ENCODE measurements at regions not wholly inside any gene's neighbourhood (a gene's known extent, or its start where the extent isn't known, plus 50 kb on each side); places are given as distances from the start of the nearest gene placed in this dataset.

GRCh38 chr6:103154779-103155572, 1704.7 kb downstream of the HACE1 start:
- H3K4me3 Mint-ChIP-seq (ENCODE audit: unreplicated experiment): no peak overlapping the region
- TF ChIP-seq, protein P1, sequence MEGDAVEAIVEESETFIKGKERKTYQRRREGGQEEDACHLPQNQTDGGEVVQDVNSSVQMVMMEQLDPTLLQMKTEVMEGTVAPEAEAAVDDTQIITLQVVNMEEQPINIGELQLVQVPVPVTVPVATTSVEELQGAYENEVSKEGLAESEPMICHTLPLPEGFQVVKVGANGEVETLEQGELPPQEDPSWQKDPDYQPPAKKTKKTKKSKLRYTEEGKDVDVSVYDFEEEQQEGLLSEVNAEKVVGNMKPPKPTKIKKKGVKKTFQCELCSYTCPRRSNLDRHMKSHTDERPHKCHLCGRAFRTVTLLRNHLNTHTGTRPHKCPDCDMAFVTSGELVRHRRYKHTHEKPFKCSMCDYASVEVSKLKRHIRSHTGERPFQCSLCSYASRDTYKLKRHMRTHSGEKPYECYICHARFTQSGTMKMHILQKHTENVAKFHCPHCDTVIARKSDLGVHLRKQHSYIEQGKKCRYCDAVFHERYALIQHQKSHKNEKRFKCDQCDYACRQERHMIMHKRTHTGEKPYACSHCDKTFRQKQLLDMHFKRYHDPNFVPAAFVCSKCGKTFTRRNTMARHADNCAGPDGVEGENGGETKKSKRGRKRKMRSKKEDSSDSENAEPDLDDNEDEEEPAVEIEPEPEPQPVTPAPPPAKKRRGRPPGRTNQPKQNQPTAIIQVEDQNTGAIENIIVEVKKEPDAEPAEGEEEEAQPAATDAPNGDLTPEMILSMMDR (IDR thresholded peaks at IDR 0.05; ENCODE audit: partially characterized antibody, unreplicated experiment): no peak
- H3K9me3 Mint-ChIP-seq (ENCODE audit: unreplicated experiment): no peaks in the 10 kb centered on the region
- no peak for DNase-seq
- H3K27me3 Mint-ChIP-seq (ENCODE audit: unreplicated experiment): peaks cover 3% of the 10 kb centered on the region
- no peaks in the 10 kb centered on the region for H3K36me3 Mint-ChIP-seq (ENCODE audit: unreplicated experiment)
- no peak overlapping the region for H3K27ac Mint-ChIP-seq (ENCODE audit: unreplicated experiment)
- H3K4me1 Mint-ChIP-seq (ENCODE audit: low read depth, unreplicated experiment): peaks cover 2% of the 10 kb centered on the region

- Mint-ChIP-seq H3K27me3 (ENCODE audit: unreplicated experiment) (peaks cover 3% of the 10 kb centered on the region), H3K4me3 (ENCODE audit: unreplicated experiment) (no peak overlapping the region), H3K27ac (ENCODE audit: unreplicated experiment) (no peak overlapping the region), H3K9me3 (ENCODE audit: unreplicated experiment) (no peaks in the 10 kb centered on the region), H3K4me1 (ENCODE audit: low read depth, unreplicated experiment) (peaks cover 2% of the 10 kb centered on the region), H3K36me3 (ENCODE audit: unreplicated experiment) (no peaks in the 10 kb centered on the region)
- DNase-seq: no peak
- TF ChIP-seq, protein P1 (IDR thresholded peaks at IDR 0.05; ENCODE audit: partially characterized antibody, unreplicated experiment): no peak
Observed at GRCh38 chr6:103153016-103153415, 1706.7 kb downstream of the HACE1 start.

DNA sequence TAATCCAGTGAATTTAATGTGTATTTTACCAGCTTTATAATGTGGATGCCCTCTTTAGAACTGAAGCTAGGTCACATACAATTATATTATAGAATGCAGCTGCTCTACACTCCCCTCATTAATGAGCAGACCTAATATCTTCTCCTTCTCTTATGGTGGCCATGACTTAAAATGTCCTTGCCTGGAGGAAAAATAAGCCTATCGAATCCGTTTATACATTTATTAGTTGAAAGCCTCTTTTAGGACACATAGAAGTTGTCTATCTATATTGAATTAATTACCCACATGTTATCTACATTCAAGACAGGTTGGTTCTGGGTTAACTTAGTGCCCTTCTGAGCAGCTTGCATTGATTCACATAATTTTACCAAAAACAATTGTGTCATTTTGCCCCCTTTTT, 1716.8 kb downstream of the HACE1 start:
- Mint-ChIP-seq H3K27ac (ENCODE audit: unreplicated experiment) (no peak overlapping the region), H3K27me3 (ENCODE audit: unreplicated experiment) (no peaks in the 10 kb centered on the region), H3K4me1 (ENCODE audit: low read depth, unreplicated experiment) (no peaks in the 10 kb centered on the region), H3K36me3 (ENCODE audit: unreplicated experiment) (no peaks in the 10 kb centered on the region), H3K4me3 (ENCODE audit: unreplicated experiment) (no peak overlapping the region), H3K9me3 (ENCODE audit: unreplicated experiment) (no peaks in the 10 kb centered on the region)
- no peak for DNase-seq
- TF ChIP-seq, protein P1 (IDR thresholded peaks at IDR 0.05; ENCODE audit: partially characterized antibody, unreplicated experiment): no peak

DNA sequence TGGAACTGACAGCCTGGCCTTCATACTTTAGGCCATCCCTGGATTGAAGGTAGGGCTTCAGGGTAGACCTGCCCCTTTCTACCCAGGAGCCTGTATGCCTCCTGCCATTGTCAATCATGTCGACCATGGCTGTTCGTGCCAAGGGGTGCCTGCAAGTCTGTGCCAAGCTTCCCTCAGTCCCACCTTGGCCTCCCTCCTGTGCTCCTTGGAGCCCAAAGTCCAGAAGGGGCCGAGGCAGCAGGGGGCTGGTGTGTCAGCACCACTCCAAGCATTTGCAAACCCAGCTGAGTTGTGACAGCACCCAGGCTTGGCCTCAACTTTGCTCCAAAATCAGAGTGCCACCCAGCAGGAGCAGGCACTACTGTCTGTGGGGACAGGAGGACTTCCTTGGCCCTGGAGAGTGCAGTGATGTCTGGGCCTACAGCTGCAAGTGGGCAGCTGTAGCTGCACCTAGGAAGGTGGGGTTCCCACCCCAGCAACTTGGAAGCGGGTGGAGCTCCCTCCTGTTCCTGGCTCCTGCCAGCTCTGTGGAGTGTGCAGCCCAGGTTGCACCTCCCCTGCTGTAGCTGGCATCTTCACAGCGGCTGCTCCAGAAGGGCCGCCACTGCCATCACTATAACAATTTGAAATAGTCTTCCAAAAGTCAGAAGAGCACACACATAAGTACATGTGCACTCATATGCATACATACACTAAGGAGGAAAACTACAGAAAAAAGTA, 1719.3 kb downstream of the HACE1 start:
- Mint-ChIP-seq H3K27me3 (ENCODE audit: unreplicated experiment) (no peaks in the 10 kb centered on the region), H3K4me3 (ENCODE audit: unreplicated experiment) (no peak overlapping the region), H3K9me3 (ENCODE audit: unreplicated experiment) (no peaks in the 10 kb centered on the region), H3K27ac (ENCODE audit: unreplicated experiment) (no peak overlapping the region), H3K4me1 (ENCODE audit: low read depth, unreplicated experiment) (no peaks in the 10 kb centered on the region), H3K36me3 (ENCODE audit: unreplicated experiment) (no peaks in the 10 kb centered on the region)
- no peak for DNase-seq
- TF ChIP-seq, protein P1 (IDR thresholded peaks at IDR 0.05; ENCODE audit: partially characterized antibody, unreplicated experiment): no peak

- H3K27me3 Mint-ChIP-seq (ENCODE audit: unreplicated experiment): no peaks in the 10 kb centered on the region
- H3K36me3 Mint-ChIP-seq (ENCODE audit: unreplicated experiment): no peaks in the 10 kb centered on the region
- H3K9me3 Mint-ChIP-seq (ENCODE audit: unreplicated experiment): no peaks in the 10 kb centered on the region
- H3K4me3 Mint-ChIP-seq (ENCODE audit: unreplicated experiment): no peak overlapping the region
- DNase-seq: no peak
- TF ChIP-seq, protein P1 (IDR thresholded peaks at IDR 0.05; ENCODE audit: partially characterized antibody, unreplicated experiment): no peak
- no peaks in the 10 kb centered on the region for H3K4me1 Mint-ChIP-seq (ENCODE audit: low read depth, unreplicated experiment)
- H3K27ac Mint-ChIP-seq (ENCODE audit: unreplicated experiment): no peak overlapping the region
Observed at GRCh38 chr6:103139377-103139776, 1720.3 kb downstream of the HACE1 start.

Measured in glutamatergic neuron (in vitro differentiated cells).